PFSK-1 (cell line): ENCODE measurements at regions not wholly inside any gene's neighbourhood (a gene's known extent, or its start where the extent isn't known, plus 50 kb on each side); places are given as distances from the start of the nearest gene placed in this dataset.

Source experiments
- POLR2AphosphoS5 ChIP-seq: IDR thresholded peaks from 2 replicates; pipeline ENCODE4 v1.6.1; 2012; ENCODE audit warnings: low read depth, mild to moderate bottlenecking, control low read depth, low read length, moderate library complexity
- SIN3A ChIP-seq: IDR thresholded peaks from 2 replicates; pipeline ENCODE4 v1.6.1; 2012; ENCODE audit warnings: mild to moderate bottlenecking, low read length, moderate library complexity, borderline replicate concordance; ENCODE audit not compliant: insufficient read depth
- TAF1 ChIP-seq: IDR thresholded peaks from 2 replicates; pipeline ENCODE4 v1.6.1; 2012; ENCODE audit warnings: low read length, control low read depth, borderline replicate concordance; ENCODE audit not compliant: insufficient read depth
- TF ChIP-seq, protein P1 (sequence below), 2 experiments: IDR thresholded peaks; 2 replicates each; pipeline versions ENCODE4 v1.6.1 to v1.8.0; 2011 to 2012; ENCODE audit warnings: low read depth in 2 of 2, low read length in 2 of 2, control low read depth in 1 of 2, inconsistent platforms in 1 of 2, mild to moderate bottlenecking in 1 of 2, moderate library complexity in 1 of 2; ENCODE audit not compliant: insufficient read depth in 1 of 2

DNA sequence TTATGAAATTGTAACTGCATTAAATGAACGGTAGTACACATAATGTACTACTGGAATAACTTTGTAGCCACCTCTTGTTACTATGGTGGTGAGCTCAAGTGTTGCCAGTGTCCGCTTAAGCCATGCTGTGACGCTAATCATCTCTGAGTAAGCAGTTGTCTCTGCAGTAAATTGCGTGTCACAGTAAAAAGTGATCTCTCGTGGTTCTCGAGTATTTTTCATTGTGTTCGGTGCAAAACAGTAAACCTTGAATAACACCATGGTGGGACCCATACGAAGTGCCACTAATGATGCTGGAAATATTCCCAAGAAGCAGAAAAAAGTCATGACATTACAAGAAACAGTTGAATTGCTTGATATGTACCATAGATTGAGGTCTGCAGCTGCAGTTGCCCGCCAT lies 524.8 kb downstream of the SOX5 start:
- TF ChIP-seq, protein P1, sequence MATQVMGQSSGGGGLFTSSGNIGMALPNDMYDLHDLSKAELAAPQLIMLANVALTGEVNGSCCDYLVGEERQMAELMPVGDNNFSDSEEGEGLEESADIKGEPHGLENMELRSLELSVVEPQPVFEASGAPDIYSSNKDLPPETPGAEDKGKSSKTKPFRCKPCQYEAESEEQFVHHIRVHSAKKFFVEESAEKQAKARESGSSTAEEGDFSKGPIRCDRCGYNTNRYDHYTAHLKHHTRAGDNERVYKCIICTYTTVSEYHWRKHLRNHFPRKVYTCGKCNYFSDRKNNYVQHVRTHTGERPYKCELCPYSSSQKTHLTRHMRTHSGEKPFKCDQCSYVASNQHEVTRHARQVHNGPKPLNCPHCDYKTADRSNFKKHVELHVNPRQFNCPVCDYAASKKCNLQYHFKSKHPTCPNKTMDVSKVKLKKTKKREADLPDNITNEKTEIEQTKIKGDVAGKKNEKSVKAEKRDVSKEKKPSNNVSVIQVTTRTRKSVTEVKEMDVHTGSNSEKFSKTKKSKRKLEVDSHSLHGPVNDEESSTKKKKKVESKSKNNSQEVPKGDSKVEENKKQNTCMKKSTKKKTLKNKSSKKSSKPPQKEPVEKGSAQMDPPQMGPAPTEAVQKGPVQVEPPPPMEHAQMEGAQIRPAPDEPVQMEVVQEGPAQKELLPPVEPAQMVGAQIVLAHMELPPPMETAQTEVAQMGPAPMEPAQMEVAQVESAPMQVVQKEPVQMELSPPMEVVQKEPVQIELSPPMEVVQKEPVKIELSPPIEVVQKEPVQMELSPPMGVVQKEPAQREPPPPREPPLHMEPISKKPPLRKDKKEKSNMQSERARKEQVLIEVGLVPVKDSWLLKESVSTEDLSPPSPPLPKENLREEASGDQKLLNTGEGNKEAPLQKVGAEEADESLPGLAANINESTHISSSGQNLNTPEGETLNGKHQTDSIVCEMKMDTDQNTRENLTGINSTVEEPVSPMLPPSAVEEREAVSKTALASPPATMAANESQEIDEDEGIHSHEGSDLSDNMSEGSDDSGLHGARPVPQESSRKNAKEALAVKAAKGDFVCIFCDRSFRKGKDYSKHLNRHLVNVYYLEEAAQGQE (IDR thresholded peaks at IDR 0.05; ENCODE audit: insufficient read depth in 1 of 2, low read depth in 2 of 2, low read length in 2 of 2) = no peak
- no peak for TF ChIP-seq POLR2AphosphoS5
- TF ChIP-seq TAF1 = no peak
- TF ChIP-seq SIN3A = no peak
